LNCaP clone FGC (cell line): ENCODE measurements at regions not wholly inside any gene's neighbourhood (a gene's known extent, or its start where the extent isn't known, plus 50 kb on each side); places are given as distances from the start of the nearest gene placed in this dataset.

Source experiments
- DNase-seq: peaks from one replicate; pipeline ENCODE4 v3.0.0-alpha.2; 2011; ENCODE audit warnings: low read depth
- H3K4me3 ChIP-seq: 2 replicates; pipeline ENCODE4 v1.5.1; 2011; ENCODE audit warnings: mild to moderate bottlenecking, low read depth, low read length, control low read depth
- TF ChIP-seq, protein P1 (sequence below): IDR thresholded peaks from 2 replicates; pipeline ENCODE4 v1.5.1; 2012; ENCODE audit warnings: mild to moderate bottlenecking; ENCODE audit not compliant: control insufficient read depth, insufficient read depth; ENCODE audit errors: extremely low read depth

GRCh38 chr7:19872094-19872493 lies 98.7 kb upstream of the TMEM196 start:
- no peak for DNase-seq
- no peak overlapping the region for H3K4me3 ChIP-seq
- TF ChIP-seq, protein P1, sequence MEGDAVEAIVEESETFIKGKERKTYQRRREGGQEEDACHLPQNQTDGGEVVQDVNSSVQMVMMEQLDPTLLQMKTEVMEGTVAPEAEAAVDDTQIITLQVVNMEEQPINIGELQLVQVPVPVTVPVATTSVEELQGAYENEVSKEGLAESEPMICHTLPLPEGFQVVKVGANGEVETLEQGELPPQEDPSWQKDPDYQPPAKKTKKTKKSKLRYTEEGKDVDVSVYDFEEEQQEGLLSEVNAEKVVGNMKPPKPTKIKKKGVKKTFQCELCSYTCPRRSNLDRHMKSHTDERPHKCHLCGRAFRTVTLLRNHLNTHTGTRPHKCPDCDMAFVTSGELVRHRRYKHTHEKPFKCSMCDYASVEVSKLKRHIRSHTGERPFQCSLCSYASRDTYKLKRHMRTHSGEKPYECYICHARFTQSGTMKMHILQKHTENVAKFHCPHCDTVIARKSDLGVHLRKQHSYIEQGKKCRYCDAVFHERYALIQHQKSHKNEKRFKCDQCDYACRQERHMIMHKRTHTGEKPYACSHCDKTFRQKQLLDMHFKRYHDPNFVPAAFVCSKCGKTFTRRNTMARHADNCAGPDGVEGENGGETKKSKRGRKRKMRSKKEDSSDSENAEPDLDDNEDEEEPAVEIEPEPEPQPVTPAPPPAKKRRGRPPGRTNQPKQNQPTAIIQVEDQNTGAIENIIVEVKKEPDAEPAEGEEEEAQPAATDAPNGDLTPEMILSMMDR = no peak

DNA sequence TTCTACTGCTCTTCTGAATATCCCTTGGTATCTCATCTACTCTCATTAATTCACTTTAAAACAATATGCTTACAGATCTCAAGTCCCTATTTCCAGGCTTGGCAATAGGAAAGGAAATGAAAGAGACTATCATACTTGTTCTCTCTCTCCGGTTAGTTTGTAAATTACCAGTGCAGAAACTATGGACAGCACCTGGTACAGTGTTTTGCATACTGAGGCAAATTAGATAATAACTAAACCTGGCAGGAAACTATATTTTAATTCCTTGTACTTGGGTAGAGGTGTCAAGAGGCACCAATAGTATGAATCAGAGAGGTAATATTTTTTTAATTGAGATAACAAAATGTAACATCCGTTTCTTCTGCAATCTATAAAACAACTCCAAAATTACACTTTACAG lies 97.7 kb upstream of the TMEM196 start:
- no peak for DNase-seq
- H3K4me3 ChIP-seq = no peak overlapping the region
- TF ChIP-seq, protein P1 = no peak

DNA sequence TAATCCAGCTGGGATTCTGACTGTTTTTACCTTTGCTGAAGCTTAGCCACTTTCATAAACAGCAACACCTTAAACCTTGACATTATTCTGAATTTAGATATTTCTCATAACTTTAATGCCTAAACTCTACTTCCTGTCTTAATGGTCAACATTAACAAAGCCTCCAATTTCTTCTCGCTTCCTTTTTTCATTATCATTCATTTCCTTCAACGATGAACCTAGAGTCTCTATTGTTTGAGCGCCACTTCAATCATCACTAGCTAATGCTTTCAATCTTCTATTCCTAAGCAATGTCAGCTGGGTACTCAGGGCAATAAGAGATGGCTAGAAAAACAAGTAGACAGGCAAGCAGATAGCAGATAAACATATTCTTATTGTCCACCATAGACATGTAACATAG lies 96.6 kb upstream of the TMEM196 start:
- TF ChIP-seq, protein P1 = no peak
- no peak overlapping the region for H3K4me3 ChIP-seq
- no peak for DNase-seq

DNA sequence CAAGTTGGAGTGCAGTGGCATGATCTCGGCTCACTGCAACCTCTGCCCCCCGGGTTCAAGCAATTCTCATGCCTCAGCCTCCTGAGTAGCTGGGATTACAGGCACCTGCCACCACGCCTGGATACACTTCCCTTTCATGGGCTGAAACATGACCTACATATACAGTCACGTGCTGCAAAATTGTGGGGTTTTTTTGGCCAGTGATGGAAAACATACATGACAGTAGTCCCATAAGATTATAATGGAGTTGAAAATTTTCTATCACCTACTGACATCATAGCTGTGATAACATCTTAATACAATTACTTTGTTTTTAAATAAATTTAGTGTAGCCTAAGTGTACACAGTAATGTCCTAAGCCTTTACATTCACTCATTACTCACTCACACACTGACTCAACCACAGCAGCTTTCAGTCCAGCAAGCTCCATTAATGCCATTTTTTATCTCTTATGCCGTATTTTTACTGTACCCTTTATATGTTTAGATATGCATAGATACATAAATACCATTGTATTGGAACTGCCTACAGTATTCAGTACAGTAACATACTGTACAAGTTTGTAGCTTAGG lies 79.9 kb upstream of the TMEM196 start:
- no peak for DNase-seq
- TF ChIP-seq, protein P1 = no peak
- no peak overlapping the region for H3K4me3 ChIP-seq

DNA sequence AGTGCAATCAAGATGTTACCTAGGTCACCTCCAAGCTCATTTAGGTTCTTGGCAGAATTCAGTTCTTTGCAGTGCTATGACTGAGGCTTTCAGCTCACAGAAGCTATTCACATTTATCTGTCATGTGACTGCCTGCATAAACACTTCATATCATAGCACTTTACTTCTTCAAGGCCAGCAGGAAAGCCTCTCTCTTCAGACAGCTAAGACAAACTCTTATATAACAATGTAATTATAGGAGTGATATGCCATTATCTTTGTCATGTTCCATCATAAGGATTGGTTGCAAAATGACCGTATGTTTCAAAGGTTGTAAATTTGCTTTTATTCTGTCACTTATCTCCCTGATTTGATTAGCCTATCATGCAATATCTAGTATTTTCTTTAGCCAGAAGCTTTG lies 78.8 kb upstream of the TMEM196 start:
- TF ChIP-seq, protein P1 = no peak
- H3K4me3 ChIP-seq = no peak overlapping the region
- DNase-seq = no peak

- no peak overlapping the region for H3K4me3 ChIP-seq
- TF ChIP-seq, protein P1 = no peak
- DNase-seq = no peak
Observed at GRCh38 chr7:19851504-19851903, 78.1 kb upstream of the TMEM196 start.

GRCh38 chr7:19834566-19834965 lies 61.1 kb upstream of the TMEM196 start:
- TF ChIP-seq, protein P1 = no peak
- DNase-seq = no peak
- H3K4me3 ChIP-seq = no peak overlapping the region
